ENCODE measurements at regions not wholly inside any gene's neighbourhood (a gene's known extent, or its start where the extent isn't known, plus 50 kb on each side); places are given as distances from the start of the nearest gene placed in this dataset.
A peak's percentile ranks its signal among the peaks of the same experiment; 100 is the strongest.

GRCh38 chr13:73740666-73741065, 393.5 kb downstream of the KLF12 start:
- ChIA-PET CTCF (no interaction called here), POLR2A (interaction anchor here (1.4 kb wide), 1 partner anchor 108 kb away, joined by 3 read pairs; no protein-coding TSS in a partner anchor)
- no peaks in the 10 kb centered on the region for H3K27me3 ChIP-seq (ENCODE audit: control insufficient read depth in 2 of 2, insufficient read depth in 2 of 2, low read length in 2 of 2)
- H3K36me3 ChIP-seq (ENCODE audit: control insufficient read depth in 2 of 3, insufficient read depth in 3 of 3, low read length in 3 of 3): no peaks in the 10 kb centered on the region
- ATAC-seq: no peak
- Mint-ChIP-seq H3K27ac (peak overlapping the region in 8 of 9 donors; percentile 25 to 92 (median 81)), H3K36me3 (peaks cover 7 to 20% (median 12%) of the 10 kb centered on the region in 5 donors), H3K9me3 (no peaks in the 10 kb centered on the region), H3K27me3 (no peaks in the 10 kb centered on the region), H3K4me3 (peak overlapping the region in 8 of 10 donors; percentile 63 to 75 (median 70)), H3K4me1 (peaks cover 25 to 61% (median 46%) of the 10 kb centered on the region in 7 donors)
- intact Hi-C loops (cut with micrococcal nuclease): no loop called here
- H3K27ac ChIP-seq (ENCODE audit: low read depth, low read length): no peak overlapping the region
- no peak overlapping the region for H3K4me3 ChIP-seq (ENCODE audit: low read length)
- H3K9me3 ChIP-seq (ENCODE audit: control insufficient read depth in 2 of 3, low read length in 3 of 3): no peaks in the 10 kb centered on the region
- DNase-seq: no peak
- peaks cover 0 to 24% of the 10 kb centered on the region in 2 donors for H3K4me1 ChIP-seq (ENCODE audit: control insufficient read depth in 2 of 2, insufficient read depth in 2 of 2, low read length in 2 of 2)

GRCh38 chr13:73739394-73739793, 394.8 kb downstream of the KLF12 start:
- CTCF ChIA-PET: interaction anchor here (0.6 kb wide), 1 partner anchor 536 kb away, joined by 4 read pairs; no protein-coding TSS in a partner anchor
- Histone ChIP-seq H3K27ac (ENCODE audit: low read depth, low read length) (no peak overlapping the region), H3K36me3 (ENCODE audit: control insufficient read depth in 2 of 3, insufficient read depth in 3 of 3, low read length in 3 of 3) (no peaks in the 10 kb centered on the region), H3K4me1 (ENCODE audit: control insufficient read depth in 2 of 2, insufficient read depth in 2 of 2, low read length in 2 of 2) (peaks cover 0 to 22% of the 10 kb centered on the region in 2 donors), H3K9me3 (ENCODE audit: control insufficient read depth in 2 of 3, low read length in 3 of 3) (no peaks in the 10 kb centered on the region), H3K27me3 (ENCODE audit: control insufficient read depth in 2 of 2, insufficient read depth in 2 of 2, low read length in 2 of 2) (no peaks in the 10 kb centered on the region), H3K4me3 (ENCODE audit: low read length) (no peak overlapping the region)
- Mint-ChIP-seq H3K27me3 (no peaks in the 10 kb centered on the region), H3K9me3 (no peaks in the 10 kb centered on the region), H3K36me3 (peaks cover 6 to 23% (median 18%) of the 10 kb centered on the region in 5 donors), H3K4me3 (no peak overlapping the region), H3K4me1 (peaks cover 25 to 61% (median 40%) of the 10 kb centered on the region in 7 donors), H3K27ac (peak overlapping the region in 3 of 9 donors; percentile 54 to 88 (median 79))
- POLR2A ChIA-PET: interaction anchor here (0.5 to 0.9 kb wide), 2 partner anchors 9 to 540 kb away, joined by 3 to 4 read pairs; no protein-coding TSS in a partner anchor
- intact Hi-C loops (cut with micrococcal nuclease): no loop called here
- ATAC-seq (no peak), DNase-seq (no peak)

- POLR2A ChIA-PET: no interaction called here
Measured at GRCh38 chr13:73738626-73739025, 395.6 kb downstream of the KLF12 start.

GRCh38 chr13:73737214-73737613, 397.0 kb downstream of the KLF12 start:
- peaks cover 14 to 57% (median 36%) of the 10 kb centered on the region in 7 donors for H3K4me1 Mint-ChIP-seq
- H3K9me3 ChIP-seq (ENCODE audit: control insufficient read depth in 2 of 3, low read length in 3 of 3): no peaks in the 10 kb centered on the region
- no peak overlapping the region for H3K27ac ChIP-seq (ENCODE audit: low read depth, low read length)
- ATAC-seq (no peak), DNase-seq (no peak)
- ChIA-PET CTCF (no interaction called here), POLR2A (no interaction called here)
- H3K4me3 ChIP-seq (ENCODE audit: low read length): no peak overlapping the region
- no peaks in the 10 kb centered on the region for H3K27me3 Mint-ChIP-seq
- no peaks in the 10 kb centered on the region for H3K27me3 ChIP-seq (ENCODE audit: control insufficient read depth in 2 of 2, insufficient read depth in 2 of 2, low read length in 2 of 2)
- intact Hi-C loops (cut with micrococcal nuclease): no loop called here
- peaks cover 4 to 31% (median 14%) of the 10 kb centered on the region in 5 donors for H3K36me3 Mint-ChIP-seq
- H3K4me3 Mint-ChIP-seq: no peak overlapping the region
- no peaks in the 10 kb centered on the region for H3K36me3 ChIP-seq (ENCODE audit: control insufficient read depth in 2 of 3, insufficient read depth in 3 of 3, low read length in 3 of 3)
- peaks cover 0 to 12% of the 10 kb centered on the region in 2 donors for H3K4me1 ChIP-seq (ENCODE audit: control insufficient read depth in 2 of 2, insufficient read depth in 2 of 2, low read length in 2 of 2)
- no peaks in the 10 kb centered on the region for H3K9me3 Mint-ChIP-seq
- no peak overlapping the region for H3K27ac Mint-ChIP-seq

More at GRCh38 chr13:73738626-73739025, 395.6 kb downstream of the KLF12 start:
- Histone ChIP-seq H3K27me3 (ENCODE audit: control insufficient read depth in 2 of 2, insufficient read depth in 2 of 2, low read length in 2 of 2) (no peaks in the 10 kb centered on the region), H3K4me3 (ENCODE audit: low read length) (no peak overlapping the region), H3K4me1 (ENCODE audit: control insufficient read depth in 2 of 2, insufficient read depth in 2 of 2, low read length in 2 of 2) (peaks cover 0 to 14% of the 10 kb centered on the region in 2 donors), H3K9me3 (ENCODE audit: control insufficient read depth in 2 of 3, low read length in 3 of 3) (no peaks in the 10 kb centered on the region), H3K27ac (ENCODE audit: low read depth, low read length) (no peak overlapping the region), H3K36me3 (ENCODE audit: control insufficient read depth in 2 of 3, insufficient read depth in 3 of 3, low read length in 3 of 3) (no peaks in the 10 kb centered on the region)
- ATAC-seq: no peak
- H3K4me3 Mint-ChIP-seq: no peak overlapping the region
- intact Hi-C loops (cut with micrococcal nuclease): no loop called here
- H3K9me3 Mint-ChIP-seq: no peaks in the 10 kb centered on the region
- H3K4me1 Mint-ChIP-seq: peaks cover 21 to 58% (median 37%) of the 10 kb centered on the region in 7 donors
- H3K36me3 Mint-ChIP-seq: peaks cover 4 to 22% (median 12%) of the 10 kb centered on the region in 5 donors
- no peak overlapping the region for H3K27ac Mint-ChIP-seq
- CTCF ChIA-PET: no interaction called here
- no peaks in the 10 kb centered on the region for H3K27me3 Mint-ChIP-seq
- DNase-seq: no peak

GRCh38 chr13:73733706-73734105, 400.5 kb downstream of the KLF12 start:
- intact Hi-C loops (cut with micrococcal nuclease): no loop called here
- H3K27me3 Mint-ChIP-seq: no peaks in the 10 kb centered on the region
- no peaks in the 10 kb centered on the region for H3K4me1 ChIP-seq (ENCODE audit: control insufficient read depth in 2 of 2, insufficient read depth in 2 of 2, low read length in 2 of 2)
- peak overlapping the region in 4 of 9 donors; percentile 3 to 60 (median 37) for H3K27ac Mint-ChIP-seq
- peaks cover 0 to 53% (median 30%) of the 10 kb centered on the region in 7 donors for H3K4me1 Mint-ChIP-seq
- POLR2A ChIA-PET: no interaction called here
- H3K9me3 ChIP-seq (ENCODE audit: control insufficient read depth in 2 of 3, low read length in 3 of 3): no peaks in the 10 kb centered on the region
- H3K36me3 Mint-ChIP-seq: peaks cover 3 to 49% (median 31%) of the 10 kb centered on the region in 5 donors
- no peak for ATAC-seq
- no peaks in the 10 kb centered on the region for H3K27me3 ChIP-seq (ENCODE audit: control insufficient read depth in 2 of 2, insufficient read depth in 2 of 2, low read length in 2 of 2)
- no peak overlapping the region for H3K27ac ChIP-seq (ENCODE audit: low read depth, low read length)
- no peaks in the 10 kb centered on the region for H3K9me3 Mint-ChIP-seq
- CTCF ChIA-PET: interaction anchor here (1.0 kb wide), 1 partner anchor 13 kb away, joined by 3 read pairs; no protein-coding TSS in a partner anchor
- H3K36me3 ChIP-seq (ENCODE audit: control insufficient read depth in 2 of 3, insufficient read depth in 3 of 3, low read length in 3 of 3): peaks cover 0 to 5% (median 0%) of the 10 kb centered on the region in 3 experiments
- H3K4me3 Mint-ChIP-seq: no peak overlapping the region
- no peak for DNase-seq
- no peak overlapping the region for H3K4me3 ChIP-seq (ENCODE audit: low read length)

GRCh38 chr13:73732350-73732749, 401.9 kb downstream of the KLF12 start:
- Histone ChIP-seq H3K27me3 (ENCODE audit: control insufficient read depth in 2 of 2, insufficient read depth in 2 of 2, low read length in 2 of 2) (no peaks in the 10 kb centered on the region), H3K27ac (ENCODE audit: low read depth, low read length) (no peak overlapping the region), H3K4me1 (ENCODE audit: control insufficient read depth in 2 of 2, insufficient read depth in 2 of 2, low read length in 2 of 2) (no peaks in the 10 kb centered on the region), H3K36me3 (ENCODE audit: control insufficient read depth in 2 of 3, insufficient read depth in 3 of 3, low read length in 3 of 3) (peaks cover 0 to 5% (median 0%) of the 10 kb centered on the region in 3 experiments), H3K9me3 (ENCODE audit: control insufficient read depth in 2 of 3, low read length in 3 of 3) (no peaks in the 10 kb centered on the region), H3K4me3 (ENCODE audit: low read length) (no peak overlapping the region)
- ATAC-seq (no peak), DNase-seq (no peak)
- Mint-ChIP-seq H3K36me3 (peaks cover 6 to 63% (median 41%) of the 10 kb centered on the region in 5 donors), H3K4me1 (peaks cover 0 to 57% (median 37%) of the 10 kb centered on the region in 7 donors), H3K4me3 (no peak overlapping the region), H3K27me3 (no peaks in the 10 kb centered on the region), H3K27ac (peak overlapping the region in 7 of 9 donors; percentile 3 to 78 (median 60)), H3K9me3 (peaks cover 0 to 4% (median 0%) of the 10 kb centered on the region in 11 donors)
- ChIA-PET POLR2A (interaction anchor here (0.9 kb wide), 1 partner anchor 12 kb away, joined by 5 read pairs; no protein-coding TSS in a partner anchor), CTCF (interaction anchor here (1.0 to 1.4 kb wide), 3 partner anchors 10 to 33 kb away, joined by 3 to 5 read pairs (median 3); no protein-coding TSS in a partner anchor)
- intact Hi-C loops (cut with micrococcal nuclease): no loop called here

All from naive thymus-derived CD4-positive, alpha-beta T cell (primary cell).